Mesothelial cell of epicardium (in vitro differentiated cells): ENCODE measurements at regions not wholly inside any gene's neighbourhood (a gene's known extent, or its start where the extent isn't known, plus 50 kb on each side); places are given as distances from the start of the nearest gene placed in this dataset.

ENCODE experiments used
- DNase-seq, 2 experiments: peaks; one replicate each; pipeline ENCODE4 v3.0.0; 2021; ENCODE audit warnings: low spot score in 2 of 2; ENCODE audit not compliant: unreplicated experiment in 2 of 2
- H3K27ac Mint-ChIP-seq: 2 replicates; pipeline ENCODE4 v1.8.0; 2021; ENCODE audit warnings: mixed read lengths
- H3K27me3 Mint-ChIP-seq: 2 replicates; pipeline ENCODE4 v1.8.0; 2021; ENCODE audit warnings: low read depth, mixed read lengths
- H3K36me3 Mint-ChIP-seq: 2 replicates; pipeline ENCODE4 v1.8.0; 2021; ENCODE audit warnings: mixed read lengths
- H3K4me1 Mint-ChIP-seq: 2 replicates; pipeline ENCODE4 v1.8.0; 2021; ENCODE audit warnings: mixed read lengths
- H3K4me3 Mint-ChIP-seq: 2 replicates; pipeline ENCODE4 v1.8.0; 2021; ENCODE audit warnings: mild to moderate bottlenecking, moderate library complexity, mixed read lengths
- H3K9me3 Mint-ChIP-seq: 2 replicates; pipeline ENCODE4 v1.8.0; 2021; ENCODE audit warnings: mixed read lengths
- TF ChIP-seq, protein P1 (sequence below): fragments of 200-600 bp; sonication (generic); IDR thresholded peaks from one replicate; pipeline ENCODE4 v1.5.0; 2021; ENCODE audit warnings: antibody characterized with exemption; ENCODE audit not compliant: unreplicated experiment

GRCh38 chr17:69762766-69763165 lies 312.3 kb upstream of the KCNJ16 start:
- no peak overlapping the region for H3K4me3 Mint-ChIP-seq
- no peak for DNase-seq

GRCh38 chr17:69763503-69763902 lies 311.5 kb upstream of the KCNJ16 start:
- Mint-ChIP-seq H3K36me3 (no peaks in the 10 kb centered on the region), H3K9me3 (no peaks in the 10 kb centered on the region), H3K4me1 (peaks cover 24% of the 10 kb centered on the region), H3K4me3 (no peak overlapping the region), H3K27ac (no peak overlapping the region), H3K27me3 (no peaks in the 10 kb centered on the region)
- DNase-seq: no peak
- TF ChIP-seq, protein P1, sequence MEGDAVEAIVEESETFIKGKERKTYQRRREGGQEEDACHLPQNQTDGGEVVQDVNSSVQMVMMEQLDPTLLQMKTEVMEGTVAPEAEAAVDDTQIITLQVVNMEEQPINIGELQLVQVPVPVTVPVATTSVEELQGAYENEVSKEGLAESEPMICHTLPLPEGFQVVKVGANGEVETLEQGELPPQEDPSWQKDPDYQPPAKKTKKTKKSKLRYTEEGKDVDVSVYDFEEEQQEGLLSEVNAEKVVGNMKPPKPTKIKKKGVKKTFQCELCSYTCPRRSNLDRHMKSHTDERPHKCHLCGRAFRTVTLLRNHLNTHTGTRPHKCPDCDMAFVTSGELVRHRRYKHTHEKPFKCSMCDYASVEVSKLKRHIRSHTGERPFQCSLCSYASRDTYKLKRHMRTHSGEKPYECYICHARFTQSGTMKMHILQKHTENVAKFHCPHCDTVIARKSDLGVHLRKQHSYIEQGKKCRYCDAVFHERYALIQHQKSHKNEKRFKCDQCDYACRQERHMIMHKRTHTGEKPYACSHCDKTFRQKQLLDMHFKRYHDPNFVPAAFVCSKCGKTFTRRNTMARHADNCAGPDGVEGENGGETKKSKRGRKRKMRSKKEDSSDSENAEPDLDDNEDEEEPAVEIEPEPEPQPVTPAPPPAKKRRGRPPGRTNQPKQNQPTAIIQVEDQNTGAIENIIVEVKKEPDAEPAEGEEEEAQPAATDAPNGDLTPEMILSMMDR: no peak

More at GRCh38 chr17:69762766-69763165, 312.3 kb upstream of the KCNJ16 start:
- Mint-ChIP-seq H3K4me1 (peaks cover 24% of the 10 kb centered on the region), H3K36me3 (no peaks in the 10 kb centered on the region), H3K27me3 (no peaks in the 10 kb centered on the region), H3K9me3 (peaks cover 4% of the 10 kb centered on the region), H3K27ac (no peak overlapping the region)
- TF ChIP-seq, protein P1: no peak

DNA sequence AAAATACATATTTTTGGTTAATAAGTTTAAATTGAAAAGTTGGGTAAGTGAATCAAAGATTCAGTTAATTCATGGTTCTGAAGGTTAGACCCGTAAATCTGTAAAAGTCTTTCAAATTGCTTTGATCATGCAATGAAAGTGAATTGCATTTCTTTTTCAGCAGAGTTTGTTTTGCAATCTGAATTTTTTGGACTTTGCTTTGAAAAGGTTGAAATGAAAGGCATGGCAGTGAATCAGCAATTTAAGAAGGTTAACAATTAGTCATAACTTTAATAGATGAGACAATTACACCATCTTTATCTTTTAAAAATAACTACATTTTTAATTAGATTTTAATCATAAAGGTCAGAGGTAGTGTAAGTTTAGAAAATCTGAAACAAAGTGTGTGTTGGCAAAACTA lies 310.9 kb upstream of the KCNJ16 start:
- TF ChIP-seq, protein P1: no peak
- Mint-ChIP-seq H3K4me1 (peaks cover 24% of the 10 kb centered on the region), H3K9me3 (peaks cover 2% of the 10 kb centered on the region), H3K36me3 (no peaks in the 10 kb centered on the region), H3K27me3 (no peaks in the 10 kb centered on the region), H3K4me3 (no peak overlapping the region), H3K27ac (no peak overlapping the region)
- no peak for DNase-seq

GRCh38 chr17:69769050-69769449 lies 306.0 kb upstream of the KCNJ16 start:
- peaks cover 3% of the 10 kb centered on the region for H3K4me1 Mint-ChIP-seq

GRCh38 chr17:69773081-69773480 lies 301.9 kb upstream of the KCNJ16 start:
- peaks cover 8% of the 10 kb centered on the region for H3K4me1 Mint-ChIP-seq
- H3K4me3 Mint-ChIP-seq: no peak overlapping the region
- H3K27ac Mint-ChIP-seq: no peak overlapping the region
- TF ChIP-seq, protein P1: no peak
- peaks cover 28% of the 10 kb centered on the region for H3K9me3 Mint-ChIP-seq
- no peaks in the 10 kb centered on the region for H3K36me3 Mint-ChIP-seq
- DNase-seq: no peak
- no peaks in the 10 kb centered on the region for H3K27me3 Mint-ChIP-seq

More at GRCh38 chr17:69769050-69769449, 306.0 kb upstream of the KCNJ16 start:
- no peak for DNase-seq
- TF ChIP-seq, protein P1: no peak
- peaks cover 28% of the 10 kb centered on the region for H3K9me3 Mint-ChIP-seq
- H3K4me3 Mint-ChIP-seq: no peak overlapping the region
- no peak overlapping the region for H3K27ac Mint-ChIP-seq
- no peaks in the 10 kb centered on the region for H3K27me3 Mint-ChIP-seq
- H3K36me3 Mint-ChIP-seq: no peaks in the 10 kb centered on the region
